Islet precursor cell (in vitro differentiated cells): ENCODE measurements at regions not wholly inside any gene's neighbourhood (a gene's known extent, or its start where the extent isn't known, plus 50 kb on each side); places are given as distances from the start of the nearest gene placed in this dataset.

Experiments used
- DNase-seq: peaks from one replicate; pipeline ENCODE4 v3.0.0-alpha.2; 2018

- DNase-seq: no peak
These were observed 503.9 kb downstream of the RASEF start for GRCh38 chr9:82558855-82559630.

GRCh38 chr9:82560036-82560435 is 502.9 kb downstream of the RASEF start:
- DNase-seq: no peak

GRCh38 chr9:82560457-82560904 is 502.5 kb downstream of the RASEF start:
- no peak for DNase-seq

- DNase-seq: no peak
These were observed 499.8 kb downstream of the RASEF start for GRCh38 chr9:82563094-82563493.

GRCh38 chr9:82563841-82564240 is 499.1 kb downstream of the RASEF start:
- no peak for DNase-seq

GRCh38 chr9:82565188-82565969 is 497.6 kb downstream of the RASEF start:
- DNase-seq: no peak

GRCh38 chr9:82567953-82568352 is 495.0 kb downstream of the RASEF start:
- no peak for DNase-seq

GRCh38 chr9:82570226-82570625 is 492.7 kb downstream of the RASEF start:
- DNase-seq: no peak

- no peak for DNase-seq
These were observed 491.4 kb downstream of the RASEF start for GRCh38 chr9:82571540-82571939.

- DNase-seq: no peak
These were observed 490.8 kb downstream of the RASEF start for GRCh38 chr9:82572146-82572545.

- DNase-seq: no peak
These were observed 488.0 kb downstream of the RASEF start for GRCh38 chr9:82574911-82575310.

GRCh38 chr9:82580921-82581320 is 482.0 kb downstream of the RASEF start:
- no peak for DNase-seq

GRCh38 chr9:82581516-82581915 is 481.4 kb downstream of the RASEF start:
- DNase-seq: no peak

- no peak for DNase-seq
These were observed 481.0 kb downstream of the RASEF start for GRCh38 chr9:82581935-82582334.

GRCh38 chr9:82582693-82583092 is 480.2 kb downstream of the RASEF start:
- DNase-seq: no peak

- no peak for DNase-seq
These were observed 479.4 kb downstream of the RASEF start for GRCh38 chr9:82583524-82583923.

GRCh38 chr9:82584349-82584863 is 478.5 kb downstream of the RASEF start:
- peak; percentile 58 for DNase-seq

GRCh38 chr9:82586918-82587356 is 476.0 kb downstream of the RASEF start:
- DNase-seq: no peak

GRCh38 chr9:82588301-82589180 is 474.4 kb downstream of the RASEF start:
- no peak for DNase-seq

- no peak for DNase-seq
These were observed 472.1 kb downstream of the RASEF start for GRCh38 chr9:82590845-82591244.

GRCh38 chr9:82593501-82593900 is 469.4 kb downstream of the RASEF start:
- no peak for DNase-seq

- DNase-seq: no peak
These were observed 465.4 kb downstream of the RASEF start for GRCh38 chr9:82597241-82598203.
